GM21737 (cell line): ENCODE measurements at regions not wholly inside any gene's neighbourhood (a gene's known extent, or its start where the extent isn't known, plus 50 kb on each side); places are given as distances from the start of the nearest gene placed in this dataset.

Experiments
- ATAC-seq: cut with Tn5 transposase; IDR thresholded peaks from one replicate; pipeline ENCODE4 v1.9.1; 2021; ENCODE audit warnings: mild to moderate bottlenecking, moderate library complexity; ENCODE audit not compliant: unreplicated experiment

GRCh38 chr4:177937041-177937440 is 494.8 kb upstream of the AGA start:
- no peak for ATAC-seq

- ATAC-seq, result no peak
Observed at GRCh38 chr4:177938226-177938625, 496.0 kb upstream of the AGA start.

- no peak for ATAC-seq
Observed at GRCh38 chr4:177945268-177945667, 503.0 kb upstream of the AGA start.

- no peak for ATAC-seq
Observed at GRCh38 chr4:177947607-177948006, 505.4 kb upstream of the AGA start.

GRCh38 chr4:177948853-177949252 is 506.6 kb upstream of the AGA start:
- no peak for ATAC-seq

GRCh38 chr4:177951026-177951425 is 508.8 kb upstream of the AGA start:
- no peak for ATAC-seq

- ATAC-seq, result no peak
Observed at GRCh38 chr4:177952723-177953122, 510.5 kb upstream of the AGA start.

GRCh38 chr4:177957596-177958360 is 515.5 kb upstream of the AGA start:
- no peak for ATAC-seq

- ATAC-seq, result no peak
Observed at GRCh38 chr4:177960566-177960965, 518.3 kb upstream of the AGA start.

- no peak for ATAC-seq
Observed at GRCh38 chr4:177961761-177962380, 519.6 kb upstream of the AGA start.

GRCh38 chr4:177964061-177964460 is 521.8 kb upstream of the AGA start:
- ATAC-seq, result no peak

- ATAC-seq, result no peak
Observed at GRCh38 chr4:177964693-177965168, 522.5 kb upstream of the AGA start.

- no peak for ATAC-seq
Observed at GRCh38 chr4:177967328-177967727, 525.1 kb upstream of the AGA start.

GRCh38 chr4:177968817-177969442 is 526.7 kb upstream of the AGA start:
- no peak for ATAC-seq

- ATAC-seq, result no peak
Observed at GRCh38 chr4:177974461-177974860, 532.2 kb upstream of the AGA start.

GRCh38 chr4:177975315-177975987 is 533.2 kb upstream of the AGA start:
- no peak for ATAC-seq

- ATAC-seq, result no peak
Observed at GRCh38 chr4:177986236-177986635, 544.0 kb upstream of the AGA start.

- ATAC-seq, result no peak
Observed at GRCh38 chr4:177987896-177988295, 545.7 kb upstream of the AGA start.

- ATAC-seq, result no peak
Observed at GRCh38 chr4:177989503-177990201, 547.4 kb upstream of the AGA start.

- ATAC-seq, result no peak
Observed at GRCh38 chr4:178003098-178003657, 560.9 kb upstream of the AGA start.

GRCh38 chr4:178010596-178010995 is 568.4 kb upstream of the AGA start:
- no peak for ATAC-seq
